NCI-H82 (cell line): ENCODE measurements at regions not wholly inside any gene's neighbourhood (a gene's known extent, or its start where the extent isn't known, plus 50 kb on each side); places are given as distances from the start of the nearest gene placed in this dataset.

Experiments used
- DNase-seq: peaks from one replicate; lab custom pipeline; 2025; lab: John Stamatoyannopoulos, UW

DNA sequence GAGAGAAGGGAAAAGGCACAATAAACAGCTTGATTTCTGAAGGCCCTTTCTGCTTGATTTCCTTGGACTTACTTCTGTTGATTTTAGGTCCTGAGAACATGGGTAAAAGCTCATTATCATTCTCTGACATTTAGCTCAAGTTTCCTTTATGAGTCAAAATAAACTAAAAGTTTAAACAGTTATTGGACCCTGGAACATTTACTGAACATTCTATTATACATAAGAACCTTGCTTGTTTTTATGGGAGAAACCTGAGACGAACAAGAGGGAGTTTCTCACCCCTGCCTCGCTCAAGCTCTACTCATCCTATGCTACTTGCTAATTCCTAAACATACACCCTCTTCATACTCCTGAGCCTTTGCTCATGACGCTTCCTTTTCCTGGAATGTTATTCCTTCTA, 538.3 kb upstream of the PKN2 start:
- DNase-seq: no peak

DNA sequence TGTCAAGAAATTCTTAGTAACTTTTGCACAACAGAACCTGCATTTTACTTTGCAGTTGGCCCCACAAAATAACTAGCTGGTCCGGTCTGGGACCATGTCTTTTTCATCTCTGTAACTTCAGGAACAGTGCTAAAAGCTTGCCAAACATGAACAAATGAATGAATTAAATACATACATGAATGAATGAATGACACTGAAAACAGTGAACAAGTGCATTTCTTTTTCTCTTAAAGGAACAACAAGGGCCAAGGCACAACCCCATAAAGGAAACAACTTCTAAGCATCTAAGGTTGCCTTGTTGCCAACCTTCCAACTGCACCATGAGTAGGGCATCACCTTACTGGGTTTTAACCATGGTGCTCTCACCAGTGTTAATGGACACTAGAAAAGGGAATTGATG, 534.4 kb upstream of the PKN2 start:
- no peak for DNase-seq

GRCh38 chr1:88150330-88150729, 533.7 kb upstream of the PKN2 start:
- DNase-seq: no peak

- no peak for DNase-seq
Measured at GRCh38 chr1:88163187-88163586, 520.9 kb upstream of the PKN2 start.

- DNase-seq: no peak
Measured at GRCh38 chr1:88168126-88168525, 515.9 kb upstream of the PKN2 start.

DNA sequence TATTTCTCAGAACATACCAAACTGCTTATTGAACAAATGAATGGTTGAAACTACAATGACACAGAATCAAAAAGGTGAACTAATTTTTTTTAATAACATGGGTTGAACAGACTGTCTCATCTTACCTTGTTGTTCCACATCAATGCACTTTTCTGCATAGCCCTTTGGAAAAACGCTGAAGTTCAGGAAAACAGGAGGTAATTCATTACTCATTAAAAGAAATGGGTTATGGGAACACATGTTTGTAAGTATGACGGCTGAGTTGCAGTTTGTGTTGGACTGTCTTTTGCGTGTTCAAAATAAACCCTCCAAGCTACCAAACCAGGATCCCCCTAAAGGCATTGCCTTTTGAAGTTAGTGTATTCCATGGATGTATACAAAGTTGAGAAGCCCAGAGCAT, 514.9 kb upstream of the PKN2 start:
- DNase-seq: no peak

DNA sequence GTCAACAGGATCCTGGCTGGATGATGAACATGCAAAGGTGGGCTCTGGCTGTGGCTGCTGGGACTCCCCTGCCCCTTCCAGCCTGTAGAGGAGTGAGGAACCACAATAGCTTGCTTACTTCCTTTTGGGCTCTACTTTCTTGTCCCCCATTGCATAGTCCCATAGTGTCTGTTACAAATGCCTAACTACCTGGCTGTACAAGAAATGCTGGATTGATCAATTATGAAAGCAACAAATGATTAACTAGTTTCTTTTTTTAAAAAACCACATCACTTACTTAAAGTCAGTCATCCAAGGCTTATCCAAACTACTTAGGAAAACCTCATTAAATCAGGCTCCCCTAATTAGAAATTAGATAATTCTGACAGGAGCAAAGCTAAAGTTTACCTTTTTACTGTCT, 514.1 kb upstream of the PKN2 start:
- DNase-seq: no peak

DNA sequence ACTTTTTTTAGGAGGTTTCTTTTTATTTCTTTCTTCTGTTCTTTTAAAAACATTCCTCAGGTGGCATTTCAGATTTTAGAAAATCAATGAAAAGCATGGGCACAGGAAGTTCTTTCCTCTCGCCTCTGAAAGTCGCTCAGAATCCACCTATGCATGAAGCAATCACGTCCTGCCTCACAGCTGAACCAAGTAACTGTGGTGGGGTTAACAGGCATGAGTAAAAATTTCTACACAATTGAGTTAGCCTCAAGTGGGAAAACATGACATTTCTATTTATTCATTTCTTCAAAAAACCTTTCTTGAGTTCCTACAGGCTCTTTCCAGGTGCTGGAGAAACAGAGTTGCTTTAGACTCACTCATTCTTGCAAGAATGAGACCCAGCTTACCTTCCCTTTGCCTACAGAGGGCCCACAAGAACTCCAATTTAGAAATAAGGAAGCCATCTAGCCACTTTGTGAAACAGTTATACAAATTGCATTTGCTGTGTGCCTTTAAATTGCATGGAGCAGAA, 508.9 kb upstream of the PKN2 start:
- DNase-seq: no peak

DNA sequence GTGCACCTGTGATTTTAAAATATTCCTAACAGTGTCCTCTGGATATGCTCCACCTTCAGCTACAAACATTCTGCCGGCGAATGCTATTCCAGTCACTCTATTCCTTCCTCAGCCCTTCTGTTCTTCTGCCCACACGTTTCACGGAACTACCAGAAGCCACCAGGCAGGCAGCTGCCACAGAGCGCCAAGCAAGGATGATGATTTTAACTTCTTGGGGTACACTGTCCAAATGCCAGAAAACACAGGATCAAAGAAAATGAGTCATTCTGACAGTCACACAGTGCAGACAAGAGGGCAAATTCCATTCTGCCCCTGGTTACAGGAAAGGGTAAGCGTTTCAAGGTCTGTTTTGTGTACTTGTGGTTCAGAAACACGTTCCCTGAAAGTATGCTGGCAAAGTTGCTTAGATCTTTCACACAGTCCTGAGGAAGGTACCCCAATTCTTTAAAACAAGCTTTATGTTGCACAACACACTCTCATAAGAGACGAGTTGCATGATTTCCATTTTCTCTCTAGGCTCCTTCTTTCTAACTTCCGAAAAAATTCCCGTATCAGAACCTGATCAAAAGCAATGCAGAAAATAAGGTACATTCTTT, 508.3 kb upstream of the PKN2 start:
- DNase-seq: no peak

GRCh38 chr1:88179943-88180342, 504.1 kb upstream of the PKN2 start:
- DNase-seq: peak; percentile 59

- peak; percentile 91 for DNase-seq
Measured at GRCh38 chr1:88180449-88181108, 503.5 kb upstream of the PKN2 start.

GRCh38 chr1:88186911-88187310, 497.2 kb upstream of the PKN2 start:
- DNase-seq: no peak

GRCh38 chr1:88188038-88188437, 496.0 kb upstream of the PKN2 start:
- DNase-seq: no peak

DNA sequence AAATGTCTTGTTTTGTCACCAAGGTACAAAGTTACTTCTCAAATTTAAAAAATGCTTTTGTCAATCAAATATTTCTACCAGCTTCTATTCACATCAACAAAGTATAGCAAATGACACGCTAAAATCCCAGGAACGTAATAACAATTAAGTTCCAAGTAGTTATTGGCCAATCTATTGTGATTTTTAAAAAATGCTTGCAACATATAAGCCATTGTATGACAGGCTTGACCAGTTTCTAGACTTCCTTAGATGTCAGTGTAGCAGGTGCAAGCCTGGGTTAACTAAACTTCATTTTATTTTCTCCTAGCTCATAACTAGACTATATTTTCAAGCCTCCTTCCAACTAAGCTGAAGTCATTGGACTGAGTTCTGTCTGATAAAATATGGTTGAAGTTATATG, 494.5 kb upstream of the PKN2 start:
- DNase-seq: no peak

DNA sequence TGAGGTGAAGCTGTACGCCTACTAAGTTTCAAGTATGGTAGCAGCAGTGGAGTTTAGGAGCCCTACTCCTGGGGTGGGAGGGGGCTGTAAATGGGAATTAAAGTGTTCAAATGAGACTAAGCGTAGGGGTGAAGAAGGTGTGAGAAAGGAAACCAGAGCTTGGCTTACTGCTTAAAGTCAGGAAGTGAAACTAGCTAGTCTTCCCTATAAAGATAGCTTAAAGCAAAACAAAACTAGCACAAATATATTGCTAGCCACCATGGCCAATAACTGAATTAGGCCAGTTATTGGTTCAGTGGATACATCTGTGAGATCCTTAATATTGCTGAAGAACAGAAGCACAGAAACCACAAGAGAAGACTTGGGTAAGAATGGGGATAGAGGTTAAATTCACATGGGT, 492.2 kb upstream of the PKN2 start:
- no peak for DNase-seq

GRCh38 chr1:88194542-88194941, 489.5 kb upstream of the PKN2 start:
- no peak for DNase-seq

- DNase-seq: no peak
Measured at GRCh38 chr1:88200545-88200944, 483.5 kb upstream of the PKN2 start.

GRCh38 chr1:88204111-88204510, 480.0 kb upstream of the PKN2 start:
- no peak for DNase-seq

GRCh38 chr1:88204612-88205167, 479.4 kb upstream of the PKN2 start:
- DNase-seq: no peak

DNA sequence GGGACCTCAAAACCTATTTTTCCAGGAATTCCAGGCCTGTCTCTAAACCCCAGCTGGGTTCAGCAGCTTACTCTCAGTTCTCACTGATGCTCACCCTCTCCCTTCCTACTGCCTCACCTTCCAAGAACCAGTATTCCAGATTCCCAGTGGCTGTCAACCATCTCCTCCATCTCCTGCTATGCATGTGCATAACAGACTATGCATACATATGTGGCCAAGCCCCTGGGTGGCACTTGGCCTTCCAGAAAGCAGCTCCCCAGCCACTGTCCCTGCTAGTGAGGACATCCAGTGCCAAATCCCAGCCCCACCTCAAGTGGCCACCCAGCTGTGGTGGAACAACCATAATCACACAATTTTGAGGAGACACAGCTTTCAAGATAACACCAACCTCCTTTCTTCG, 475.7 kb upstream of the PKN2 start:
- no peak for DNase-seq

DNA sequence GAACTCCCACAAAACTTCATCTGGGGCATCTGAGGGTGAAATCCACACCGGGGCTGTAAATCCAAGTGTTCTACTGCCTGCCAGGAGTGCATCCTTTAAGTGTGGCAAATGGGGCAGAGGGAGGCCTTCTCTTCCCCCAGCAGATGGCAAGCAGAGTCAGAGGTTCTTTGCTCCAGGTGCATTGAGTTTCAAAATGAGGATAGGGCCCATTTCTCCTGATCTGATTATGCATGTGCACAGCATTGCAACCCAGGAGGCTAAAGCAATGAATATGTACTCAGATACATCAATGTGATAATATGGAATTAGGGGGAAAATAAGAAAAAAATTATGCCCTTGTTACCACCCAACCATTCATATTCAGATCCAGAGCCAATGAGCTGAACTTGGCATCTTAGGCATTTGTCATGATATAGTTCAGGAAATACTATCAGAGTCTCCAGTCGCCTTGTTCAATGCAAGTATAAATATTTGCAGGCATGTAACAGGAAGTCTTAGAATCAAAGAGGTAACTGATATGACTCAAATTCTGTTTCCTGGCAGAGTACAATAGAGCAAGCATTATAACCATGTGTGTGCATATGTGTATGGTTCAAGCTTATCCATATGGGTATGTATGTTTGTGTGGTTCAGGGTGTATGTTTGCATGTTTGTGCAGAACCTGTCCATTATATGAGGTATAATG, 473.8 kb upstream of the PKN2 start:
- DNase-seq: no peak

DNA sequence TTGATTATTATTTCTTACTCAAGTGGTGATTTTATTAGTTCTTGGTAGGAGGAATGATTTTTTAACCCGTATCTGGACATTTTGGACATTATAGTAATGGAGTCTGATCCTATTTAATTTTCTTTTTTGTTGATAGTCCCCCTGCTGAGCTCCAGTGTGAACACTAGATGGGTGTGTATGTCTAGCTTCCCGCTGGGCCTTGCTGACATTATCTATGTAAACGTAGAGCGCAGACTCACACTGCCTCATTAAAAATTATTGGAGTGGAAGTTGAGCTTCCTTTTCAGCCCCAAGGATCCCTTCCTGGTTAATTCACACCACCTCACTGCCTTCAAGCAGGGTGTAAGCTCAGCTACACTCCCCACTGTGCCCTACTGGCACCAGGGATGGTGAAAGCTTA, 467.6 kb upstream of the PKN2 start:
- no peak for DNase-seq

GRCh38 chr1:88217386-88217785, 466.7 kb upstream of the PKN2 start:
- DNase-seq: no peak
